GM19193 (cell line): ENCODE measurements at regions not wholly inside any gene's neighbourhood (a gene's known extent, or its start where the extent isn't known, plus 50 kb on each side); places are given as distances from the start of the nearest gene placed in this dataset.

ENCODE experiments used
- POLR2A ChIP-seq: IDR thresholded peaks from 4 replicates; pipeline ENCODE4 v1.6.1; 2011; ENCODE audit not compliant: insufficient read depth, insufficient read length; ENCODE audit errors: extremely low read depth

DNA sequence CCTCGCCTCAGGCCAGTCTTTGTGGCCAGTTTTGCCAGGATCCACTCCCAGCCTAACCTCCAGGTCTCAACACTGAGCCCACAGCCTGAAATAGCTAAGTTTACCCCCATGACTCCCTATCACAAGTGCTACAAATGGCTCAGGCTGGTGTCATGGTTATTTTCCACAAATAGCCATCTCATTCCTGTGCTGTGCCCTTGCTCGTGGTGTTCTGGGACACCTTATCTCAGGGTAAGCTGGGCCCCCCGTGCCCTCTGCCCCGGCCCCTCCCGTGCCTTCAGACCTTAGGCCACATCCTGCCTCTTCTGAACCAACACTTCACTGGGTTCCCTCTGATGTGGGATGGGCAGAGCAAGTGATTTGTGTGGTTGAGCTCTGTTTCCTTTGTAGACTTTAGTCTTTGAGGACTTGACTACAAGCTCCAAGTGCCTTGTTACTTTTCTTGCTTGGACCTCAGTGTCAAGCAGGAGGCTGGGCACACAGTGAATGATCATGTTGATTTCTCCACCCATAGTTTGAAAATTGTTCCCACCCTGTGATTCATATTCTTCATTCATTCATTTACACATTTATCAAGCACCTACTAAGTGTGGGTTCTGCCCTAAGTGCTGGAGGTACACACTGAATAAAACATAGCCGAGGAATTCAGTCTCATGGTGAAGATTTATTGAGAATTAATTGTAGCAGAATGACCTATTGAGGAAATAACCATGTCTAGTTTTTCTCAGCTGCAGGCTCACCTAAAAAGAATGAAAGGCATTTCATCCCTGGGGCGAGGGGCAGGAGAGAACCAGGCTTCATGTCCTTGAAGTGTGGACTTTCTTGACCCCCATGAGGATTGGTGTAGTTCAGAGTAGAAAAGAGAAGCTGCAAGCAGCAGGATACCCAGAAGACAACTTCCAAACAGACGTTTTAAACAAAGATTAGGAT is 84.5 kb upstream of the CTNNA1 start:
- TF ChIP-seq POLR2A: no peak

DNA sequence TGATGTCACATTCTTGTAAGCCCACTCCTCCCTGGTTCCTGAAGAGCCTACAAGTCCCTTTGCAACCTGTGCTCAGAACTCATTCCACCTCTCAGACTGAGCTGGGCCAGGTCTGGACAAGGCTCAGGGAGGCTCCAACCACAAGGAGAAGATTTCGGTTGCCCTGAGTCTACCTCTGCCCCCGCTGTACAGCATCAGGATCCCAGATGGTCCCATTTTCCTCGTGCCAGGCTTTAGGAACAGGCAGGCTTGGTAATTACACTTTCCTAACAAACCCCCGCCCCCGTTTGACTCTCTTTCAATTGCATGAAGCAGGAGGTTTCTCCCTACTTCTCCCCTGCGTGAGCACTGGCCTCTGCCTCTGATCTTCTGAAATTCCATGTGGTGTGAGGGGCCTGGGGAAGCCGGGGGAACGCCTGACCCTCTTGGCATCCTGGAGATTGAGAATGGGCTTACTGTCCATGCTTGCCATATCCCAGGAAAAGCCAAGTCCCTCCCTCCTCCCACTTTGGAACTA is 86.9 kb upstream of the CTNNA1 start:
- no peak for TF ChIP-seq POLR2A

DNA sequence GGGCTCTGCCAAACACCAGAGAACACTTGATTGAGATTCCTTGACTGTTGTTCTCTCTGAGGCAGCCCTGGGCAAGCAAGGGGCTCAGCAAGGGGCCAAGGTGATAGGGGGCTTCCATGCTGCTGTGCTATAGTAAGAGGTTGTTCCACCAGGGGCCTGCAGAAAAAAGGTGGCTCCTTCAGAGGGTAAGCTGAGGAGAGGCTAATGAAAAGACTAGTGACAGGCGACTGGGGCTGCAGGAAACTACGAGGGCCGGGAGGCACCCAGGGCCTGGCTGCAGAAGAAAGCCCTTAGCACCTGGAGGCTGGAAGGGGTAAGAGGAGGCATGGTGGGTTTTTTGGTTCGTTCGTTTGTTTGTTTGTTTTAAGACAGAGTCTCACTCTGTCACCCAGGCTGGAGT is 88.0 kb upstream of the CTNNA1 start:
- TF ChIP-seq POLR2A: no peak

DNA sequence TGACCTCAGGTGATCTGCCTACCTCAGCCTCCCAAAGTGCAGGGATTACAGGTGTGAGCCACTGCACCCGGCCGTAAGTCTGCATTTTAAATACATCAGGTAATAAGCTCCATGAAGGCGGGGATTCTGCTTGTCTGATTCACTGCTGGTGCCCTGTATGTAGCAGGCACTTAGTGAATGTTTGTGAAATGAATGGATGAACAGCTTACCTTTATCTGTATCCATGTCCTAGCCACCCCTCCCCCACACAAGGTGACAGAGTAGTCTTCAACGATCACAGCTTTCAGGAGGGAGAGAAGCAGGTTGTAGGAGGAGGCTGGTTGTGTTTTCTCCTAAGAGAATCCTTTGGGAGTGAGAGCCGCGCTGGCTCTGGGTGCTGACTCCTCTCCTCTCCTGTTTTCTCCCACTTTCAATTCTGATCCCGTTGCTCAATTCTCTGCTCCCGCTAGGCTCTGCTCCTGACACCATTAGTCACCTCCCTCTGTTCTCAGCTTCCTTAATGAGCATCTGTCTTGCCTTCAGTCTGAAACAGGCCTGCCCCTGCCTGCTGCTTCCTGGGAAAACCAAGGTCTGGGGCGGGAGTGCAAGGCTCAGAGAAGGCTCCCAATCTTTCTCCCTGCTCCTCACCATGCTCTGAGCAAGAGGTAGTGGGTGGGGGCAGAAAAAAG is 88.8 kb upstream of the CTNNA1 start:
- TF ChIP-seq POLR2A: no peak

DNA sequence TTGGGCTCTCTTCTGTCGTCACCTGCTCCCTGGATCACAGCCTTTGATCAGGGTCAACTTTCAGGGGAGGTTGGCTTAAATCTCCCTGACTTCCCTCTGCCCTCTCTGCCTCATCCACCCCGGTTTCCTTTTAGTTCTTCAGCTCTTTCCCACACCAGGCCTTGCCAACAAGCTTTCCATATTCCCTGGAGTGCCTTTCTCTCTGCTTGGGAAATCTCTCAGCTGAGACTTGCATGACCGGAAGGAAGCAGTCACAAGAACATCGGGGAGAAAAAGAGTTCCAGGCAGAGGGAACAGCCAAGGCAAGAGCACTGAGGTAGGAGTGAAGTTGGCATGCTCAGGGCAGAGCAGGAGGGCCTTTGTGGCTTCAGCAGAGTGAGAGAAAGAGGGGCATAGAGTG is 88.4 kb upstream of the HSPA9 start:
- no peak for TF ChIP-seq POLR2A

DNA sequence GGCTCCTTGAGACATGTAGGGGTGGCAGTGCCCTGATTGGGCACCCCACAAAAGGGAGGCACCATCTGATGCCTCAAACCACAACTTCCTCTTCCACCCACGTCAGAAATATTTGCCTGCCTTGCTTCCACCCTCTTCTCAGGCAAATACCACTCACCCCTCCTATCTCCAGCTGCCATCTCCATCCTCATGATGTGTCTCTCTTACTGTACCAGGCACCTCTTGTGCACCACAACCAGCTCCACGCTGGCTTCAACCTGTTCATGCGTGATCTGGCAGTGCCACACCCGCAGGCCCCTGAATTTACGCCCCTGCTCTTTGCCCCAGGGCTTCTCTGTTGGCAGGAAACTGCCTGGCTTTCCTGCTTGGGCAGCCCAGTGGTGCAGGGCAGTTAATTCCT is 87.8 kb upstream of the HSPA9 start:
- TF ChIP-seq POLR2A: no peak

DNA sequence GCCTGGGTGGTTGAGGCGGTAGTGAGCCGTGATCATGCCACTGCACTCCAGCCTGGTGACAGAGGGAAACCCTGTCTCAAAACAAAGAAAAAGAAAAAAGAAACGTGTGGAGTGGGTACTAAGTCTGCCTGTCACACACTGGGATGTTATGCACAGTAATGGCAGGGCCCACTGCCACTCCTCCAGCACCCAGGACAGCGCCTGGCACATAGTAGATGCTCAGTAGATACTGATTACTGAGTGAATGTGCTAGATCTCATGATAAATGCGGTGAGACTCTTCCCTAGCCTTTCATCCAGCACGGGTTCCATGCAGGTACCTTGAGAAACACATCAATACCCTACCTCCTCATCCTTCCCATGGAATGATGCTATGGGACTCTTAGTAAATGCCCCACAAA is 87.4 kb upstream of the HSPA9 start:
- TF ChIP-seq POLR2A: no peak

DNA sequence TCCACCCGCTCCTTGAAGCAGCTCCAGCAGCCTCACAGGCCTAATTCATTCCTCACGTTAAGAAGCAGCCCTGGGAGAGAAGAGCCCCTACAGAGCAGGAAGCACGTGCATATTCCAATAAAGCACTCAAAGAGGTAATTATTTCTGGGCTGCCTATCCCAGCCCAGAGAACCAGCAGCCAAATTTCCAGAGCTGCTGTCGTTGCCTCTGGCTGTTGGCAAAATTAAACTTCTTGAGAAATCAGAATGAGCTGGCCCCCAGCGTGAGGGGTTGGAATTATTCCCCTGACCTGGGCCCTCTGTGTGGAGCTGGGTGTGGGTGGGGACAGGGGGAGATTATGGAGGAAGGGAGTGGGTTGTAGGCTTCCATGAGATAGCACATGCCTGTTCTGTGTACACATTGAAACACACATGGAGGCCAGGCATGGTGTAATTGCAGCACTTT is 86.8 kb upstream of the HSPA9 start:
- no peak for TF ChIP-seq POLR2A

DNA sequence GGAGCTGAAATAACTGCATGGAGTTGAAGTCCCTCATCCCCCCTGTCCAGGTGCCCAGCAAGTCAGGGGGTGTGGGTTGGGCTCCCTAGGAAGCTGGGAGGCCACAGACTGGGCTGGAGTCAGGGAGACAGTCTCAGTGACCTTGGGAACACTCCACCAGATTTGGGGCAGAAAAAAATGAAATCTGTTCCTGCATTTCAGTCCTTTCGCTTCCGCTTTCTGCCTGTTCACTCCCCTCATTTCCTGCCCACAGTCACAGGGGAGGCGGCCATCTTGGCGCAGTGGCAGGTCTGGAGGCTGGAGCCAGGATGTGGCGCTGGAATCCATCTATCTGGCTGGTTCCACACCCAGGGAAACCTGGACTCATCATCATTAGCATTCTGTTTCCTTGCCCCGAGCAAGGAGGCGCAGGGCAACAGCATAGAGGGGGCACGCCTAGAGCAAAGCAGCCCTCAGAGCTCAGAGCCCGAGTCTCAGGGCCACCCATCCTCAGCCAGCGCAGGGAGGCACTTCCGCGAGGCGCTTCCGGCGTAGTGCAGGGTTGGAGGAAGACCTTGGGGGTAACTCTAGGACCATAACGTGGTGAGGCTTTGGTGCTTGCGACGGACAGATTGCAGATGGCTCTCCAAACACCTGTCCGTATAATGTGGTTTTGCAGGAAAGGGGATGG is 86.2 kb upstream of the HSPA9 start:
- TF ChIP-seq POLR2A: no peak

DNA sequence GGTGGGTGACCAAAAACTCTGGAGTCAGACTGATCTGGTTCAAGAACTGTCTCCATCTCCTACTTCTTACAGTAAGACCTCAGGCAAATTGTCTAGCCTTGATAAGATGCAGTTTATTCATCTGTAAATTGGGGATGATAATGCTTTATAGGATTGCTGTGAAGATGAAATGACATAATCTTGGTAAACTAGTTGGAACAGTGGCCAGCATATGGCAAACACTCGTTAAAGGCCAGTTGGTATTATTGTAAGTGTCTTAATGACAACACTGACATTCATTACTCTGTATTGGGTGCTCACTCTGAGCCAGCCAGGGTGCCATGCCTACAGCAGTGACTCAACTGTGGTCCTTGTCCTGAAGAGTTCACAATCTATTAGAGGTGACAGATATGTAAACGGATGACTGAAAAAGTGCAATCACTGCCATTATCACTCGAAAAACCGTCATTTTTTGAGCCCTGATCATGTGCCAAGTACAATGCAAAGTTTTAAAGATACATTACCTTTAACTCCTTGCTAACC is 84.9 kb upstream of the HSPA9 start:
- no peak for TF ChIP-seq POLR2A

DNA sequence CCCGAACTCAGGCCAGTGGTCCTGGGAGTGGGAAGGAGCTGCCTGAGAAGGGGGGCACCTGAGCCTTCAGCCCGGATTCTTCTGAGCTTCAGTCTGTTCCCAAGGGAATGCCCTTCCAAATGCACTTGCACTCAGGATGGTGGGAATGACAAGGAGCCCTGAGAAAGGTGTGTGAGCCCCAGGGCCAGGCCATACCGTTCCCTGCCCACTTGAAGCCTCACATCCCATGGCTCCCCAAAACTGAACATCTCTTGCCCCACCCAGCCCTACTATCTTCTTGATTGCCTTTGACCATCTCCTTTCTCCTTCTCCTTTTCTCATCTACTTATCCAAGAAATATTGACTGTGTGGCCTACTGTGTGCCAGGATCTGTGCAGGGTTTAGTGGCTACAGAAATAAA is 84.4 kb upstream of the HSPA9 start:
- no peak for TF ChIP-seq POLR2A

DNA sequence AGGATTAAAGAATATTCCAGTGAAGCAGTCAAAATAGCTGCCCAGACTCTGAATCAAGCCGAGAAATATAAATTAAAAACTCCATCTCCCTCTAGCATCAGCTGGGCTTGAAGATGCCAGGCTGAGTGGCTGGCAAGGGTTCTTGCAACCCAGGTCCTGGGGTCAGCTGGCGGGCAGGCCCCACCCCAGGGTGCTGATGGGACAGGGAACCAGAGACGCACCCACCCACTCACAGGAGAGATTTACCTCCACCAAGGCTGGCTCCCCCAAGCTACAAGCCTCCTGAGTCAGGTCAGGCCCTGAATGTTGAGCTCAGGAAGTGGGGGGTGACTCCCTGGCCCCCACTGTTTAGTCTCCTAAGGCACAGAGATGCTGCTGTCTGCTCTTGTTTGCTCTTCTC is 83.9 kb upstream of the HSPA9 start:
- no peak for TF ChIP-seq POLR2A

DNA sequence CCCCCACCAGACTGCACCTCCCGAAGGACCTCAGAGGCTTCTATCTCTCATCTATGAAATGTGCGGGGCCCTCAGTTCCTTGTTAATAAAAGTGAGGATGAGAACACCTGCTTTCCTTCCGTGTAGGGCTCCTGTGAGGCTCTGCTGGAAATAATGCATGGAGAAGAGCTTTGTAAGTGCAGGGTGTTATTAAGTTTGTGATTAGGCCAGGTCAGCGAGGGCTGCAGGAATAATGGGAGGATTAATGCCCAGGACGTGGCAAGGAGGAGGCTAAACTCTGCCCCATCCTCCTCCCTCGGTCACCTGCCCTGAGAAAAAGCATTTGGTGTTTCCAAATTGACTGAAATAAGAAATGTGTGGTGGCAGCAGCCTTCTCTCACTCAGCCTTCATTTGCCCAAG is 83.5 kb upstream of the HSPA9 start:
- TF ChIP-seq POLR2A: no peak

DNA sequence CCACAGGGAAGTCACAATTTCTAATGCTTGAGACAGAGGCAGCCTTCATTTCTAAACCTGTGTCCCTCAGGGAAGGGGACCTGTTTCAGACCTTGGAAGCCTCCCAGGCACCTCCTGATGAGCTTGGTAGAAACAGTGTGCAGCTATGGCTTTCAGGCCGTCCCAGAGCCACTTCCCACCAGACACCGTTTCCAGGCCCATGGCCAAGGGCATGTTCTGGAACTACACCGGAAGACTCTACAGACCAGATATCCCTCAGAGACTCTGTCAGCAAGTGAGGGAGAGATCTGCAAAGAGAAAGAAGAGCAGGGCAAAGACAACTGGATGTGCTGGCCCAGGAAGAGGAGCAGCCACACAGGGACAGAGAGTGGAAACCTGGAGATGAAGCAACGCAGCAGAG is 82.2 kb upstream of the HSPA9 start:
- TF ChIP-seq POLR2A: no peak

DNA sequence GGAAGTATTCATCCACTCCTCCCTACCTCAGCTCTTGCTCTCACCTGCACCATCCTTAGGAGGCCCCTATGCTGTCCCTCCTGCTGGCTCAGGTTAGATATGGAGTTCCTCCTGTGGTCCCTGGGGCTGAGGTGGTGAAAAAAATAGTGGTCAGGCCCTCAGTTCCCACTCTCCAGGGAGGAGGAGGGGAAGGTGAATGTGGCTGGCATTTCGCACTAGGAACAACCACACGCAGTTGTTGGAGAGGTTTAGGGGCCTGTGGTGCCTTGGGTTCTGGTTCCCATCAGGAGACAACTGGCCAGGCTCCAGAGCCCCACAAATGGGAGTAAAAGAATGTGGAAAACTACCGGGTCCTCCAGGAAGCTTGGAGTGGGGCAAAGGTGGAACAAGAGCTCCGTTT is 81.7 kb upstream of the HSPA9 start:
- no peak for TF ChIP-seq POLR2A
